ENCODE measurements at regions not wholly inside any gene's neighbourhood (a gene's known extent, or its start where the extent isn't known, plus 50 kb on each side); places are given as distances from the start of the nearest gene placed in this dataset.

- Histone ChIP-seq H3K4me2 (ENCODE audit: low read length, poor library complexity, severe bottlenecking) (no peak overlapping the region), H3K9me3 (ENCODE audit: control insufficient read depth, low read length) (no peaks in the 10 kb centered on the region), H3K18ac (ENCODE audit: low read depth in 1 of 2, low read length in 2 of 2) (no peak overlapping the region), H4K91ac (ENCODE audit: low read length) (no peak overlapping the region), H3K23ac (ENCODE audit: low read length in 2 of 2) (no peak overlapping the region), H3K4ac (ENCODE audit: low read depth in 1 of 2, low read length in 2 of 2) (no peak overlapping the region), H2AK5ac (ENCODE audit: low read length, severe bottlenecking) (no peak overlapping the region), H3K9ac (ENCODE audit: low read length) (no peak overlapping the region), H2AFZ (ENCODE audit: low read depth, low read length) (no peak overlapping the region), H3K4me1 (ENCODE audit: control insufficient read depth, insufficient read depth, low read depth, low read length) (no peaks in the 10 kb centered on the region), H3K4me3 (ENCODE audit: insufficient read depth in 1 of 2, low read depth in 1 of 2, low read length in 2 of 2) (no peak overlapping the region), H2BK120ac (ENCODE audit: low read depth, low read length) (no peak overlapping the region), H3K36me3 (ENCODE audit: control insufficient read depth in 1 of 2, insufficient read depth in 2 of 2, low read depth in 1 of 2, low read length in 2 of 2) (no peaks in the 10 kb centered on the region), H3K79me1 (replicated peaks; ENCODE audit: low read length, poor library complexity, severe bottlenecking) (no peaks in the 10 kb centered on the region), H3K14ac (ENCODE audit: low read length in 2 of 2) (no peak overlapping the region), H2BK5ac (ENCODE audit: low read depth, low read length, poor library complexity, severe bottlenecking) (no peak overlapping the region), H4K8ac (ENCODE audit: low read length) (no peak overlapping the region), H2BK15ac (ENCODE audit: low read depth, poor library complexity, severe bottlenecking) (no peak overlapping the region), H3K27me3 (ENCODE audit: control insufficient read depth in 1 of 2, insufficient read depth in 1 of 2, low read length in 2 of 2) (peaks cover 0 to 6% of the 10 kb centered on the region in 2 experiments), H2BK12ac (ENCODE audit: low read length in 2 of 2) (no peak overlapping the region), H3K27ac (ENCODE audit: low read length, poor library complexity, severe bottlenecking) (no peak overlapping the region)
- DNase-seq = no peak
- no CpG with 5 or more reads among the region's 2 CpGs for WGBS
Measured at GRCh38 chr12:92473564-92473963, 229.2 kb upstream of the PLEKHG7 start.

DNA sequence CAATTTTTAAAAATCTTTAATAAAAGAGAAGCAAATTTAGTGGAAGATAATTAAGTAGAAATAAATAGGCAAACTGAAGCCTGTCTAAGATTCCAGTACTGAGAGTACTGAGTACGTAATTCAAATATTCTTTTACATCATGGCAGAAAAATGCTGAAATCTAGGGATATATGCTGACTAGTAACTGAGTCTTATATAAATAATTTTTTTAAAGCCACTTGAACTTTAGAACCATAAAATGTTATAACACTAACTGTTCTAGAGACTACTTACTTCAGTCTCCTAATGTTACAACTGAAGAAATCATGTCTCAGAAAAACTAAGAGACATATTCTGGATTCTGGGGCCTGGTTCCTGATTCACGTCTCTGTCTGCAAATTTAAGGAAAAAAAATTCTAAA, 230.6 kb upstream of the PLEKHG7 start:
- Histone ChIP-seq H4K91ac (ENCODE audit: low read length) (no peak overlapping the region), H2AK5ac (ENCODE audit: low read length, severe bottlenecking) (no peak overlapping the region), H3K4ac (ENCODE audit: low read depth in 1 of 2, low read length in 2 of 2) (no peak overlapping the region), H3K27me3 (ENCODE audit: control insufficient read depth in 1 of 2, insufficient read depth in 1 of 2, low read length in 2 of 2) (peaks cover 0 to 4% of the 10 kb centered on the region in 2 experiments), H2BK15ac (ENCODE audit: low read depth, poor library complexity, severe bottlenecking) (no peak overlapping the region), H2BK120ac (ENCODE audit: low read depth, low read length) (no peak overlapping the region), H3K14ac (ENCODE audit: low read length in 2 of 2) (no peak overlapping the region), H3K36me3 (ENCODE audit: control insufficient read depth in 1 of 2, insufficient read depth in 2 of 2, low read depth in 1 of 2, low read length in 2 of 2) (no peaks in the 10 kb centered on the region), H2AFZ (ENCODE audit: low read depth, low read length) (no peak overlapping the region), H3K79me1 (replicated peaks; ENCODE audit: low read length, poor library complexity, severe bottlenecking) (no peaks in the 10 kb centered on the region), H3K18ac (ENCODE audit: low read depth in 1 of 2, low read length in 2 of 2) (no peak overlapping the region), H3K4me1 (ENCODE audit: control insufficient read depth, insufficient read depth, low read depth, low read length) (no peaks in the 10 kb centered on the region), H3K4me3 (ENCODE audit: insufficient read depth in 1 of 2, low read depth in 1 of 2, low read length in 2 of 2) (no peak overlapping the region), H3K4me2 (ENCODE audit: low read length, poor library complexity, severe bottlenecking) (no peak overlapping the region), H2BK12ac (ENCODE audit: low read length in 2 of 2) (no peak overlapping the region), H3K27ac (ENCODE audit: low read length, poor library complexity, severe bottlenecking) (no peak overlapping the region), H4K8ac (ENCODE audit: low read length) (no peak overlapping the region), H3K9ac (ENCODE audit: low read length) (no peak overlapping the region), H2BK5ac (ENCODE audit: low read depth, low read length, poor library complexity, severe bottlenecking) (no peak overlapping the region), H3K9me3 (ENCODE audit: control insufficient read depth, low read length) (no peaks in the 10 kb centered on the region), H3K23ac (ENCODE audit: low read length in 2 of 2) (no peak overlapping the region)
- peak; percentile 70 for DNase-seq
- no CpG with 5 or more reads among the region's 2 CpGs for WGBS

DNA sequence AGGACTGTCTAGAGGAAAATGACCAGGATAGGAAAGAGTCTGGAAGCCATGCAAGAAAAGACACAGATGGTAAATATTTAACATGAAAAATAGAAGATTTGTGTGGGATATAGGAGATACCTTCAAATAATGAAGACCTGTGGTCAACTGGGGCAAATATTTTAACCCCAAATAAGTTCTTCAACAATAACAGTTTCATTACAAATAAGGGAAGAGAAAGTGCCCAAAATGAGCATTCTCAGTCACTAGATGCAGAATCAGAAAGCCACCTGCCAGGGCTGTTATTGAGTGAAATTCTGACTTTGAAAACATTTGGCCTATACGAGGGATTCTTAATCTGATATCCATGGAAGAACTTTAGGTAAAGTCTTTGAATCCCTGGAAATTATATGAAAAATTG, 231.2 kb upstream of the PLEKHG7 start:
- Histone ChIP-seq H3K36me3 (ENCODE audit: control insufficient read depth in 1 of 2, insufficient read depth in 2 of 2, low read depth in 1 of 2, low read length in 2 of 2) (no peaks in the 10 kb centered on the region), H2BK12ac (ENCODE audit: low read length in 2 of 2) (no peak overlapping the region), H3K4me2 (ENCODE audit: low read length, poor library complexity, severe bottlenecking) (no peak overlapping the region), H4K91ac (ENCODE audit: low read length) (no peak overlapping the region), H3K4ac (ENCODE audit: low read depth in 1 of 2, low read length in 2 of 2) (no peak overlapping the region), H2BK15ac (ENCODE audit: low read depth, poor library complexity, severe bottlenecking) (no peak overlapping the region), H3K27ac (ENCODE audit: low read length, poor library complexity, severe bottlenecking) (no peak overlapping the region), H3K9me3 (ENCODE audit: control insufficient read depth, low read length) (no peaks in the 10 kb centered on the region), H3K18ac (ENCODE audit: low read depth in 1 of 2, low read length in 2 of 2) (no peak overlapping the region), H2BK120ac (ENCODE audit: low read depth, low read length) (no peak overlapping the region), H3K4me1 (ENCODE audit: control insufficient read depth, insufficient read depth, low read depth, low read length) (no peaks in the 10 kb centered on the region), H3K9ac (ENCODE audit: low read length) (no peak overlapping the region), H2AFZ (ENCODE audit: low read depth, low read length) (no peak overlapping the region), H3K79me1 (replicated peaks; ENCODE audit: low read length, poor library complexity, severe bottlenecking) (no peaks in the 10 kb centered on the region), H2BK5ac (ENCODE audit: low read depth, low read length, poor library complexity, severe bottlenecking) (no peak overlapping the region), H3K27me3 (ENCODE audit: control insufficient read depth in 1 of 2, insufficient read depth in 1 of 2, low read length in 2 of 2) (no peaks in the 10 kb centered on the region), H3K23ac (ENCODE audit: low read length in 2 of 2) (no peak overlapping the region), H3K4me3 (ENCODE audit: insufficient read depth in 1 of 2, low read depth in 1 of 2, low read length in 2 of 2) (no peak overlapping the region), H4K8ac (ENCODE audit: low read length) (no peak overlapping the region), H3K14ac (ENCODE audit: low read length in 2 of 2) (no peak overlapping the region), H2AK5ac (ENCODE audit: low read length, severe bottlenecking) (no peak overlapping the region)
- 100% methylated on average over 1 of the region's 1 CpG for WGBS
- DNase-seq = no peak

DNA sequence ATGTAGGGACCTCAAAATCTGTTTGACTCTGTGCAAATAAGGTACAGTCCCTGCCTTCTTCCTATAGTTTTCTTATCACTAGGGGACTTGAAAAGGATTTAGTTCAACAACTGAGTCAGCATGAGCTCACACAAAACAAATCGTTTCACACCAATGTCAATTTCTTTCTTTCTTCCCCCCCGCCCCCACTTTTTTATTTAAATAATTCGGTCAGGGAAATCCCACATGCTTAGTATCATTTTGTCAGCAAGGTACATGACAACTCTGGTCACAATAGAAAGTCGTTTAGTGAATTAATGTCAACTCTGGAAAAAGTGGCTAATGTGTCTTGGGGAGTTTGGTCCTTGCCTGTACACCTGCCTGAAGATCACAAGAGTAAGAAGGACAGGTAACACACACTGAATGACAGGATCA, 232.2 kb upstream of the PLEKHG7 start:
- H3K27ac ChIP-seq (ENCODE audit: low read length, poor library complexity, severe bottlenecking) = no peak overlapping the region
- no peak overlapping the region for H4K8ac ChIP-seq (ENCODE audit: low read length)
- no peaks in the 10 kb centered on the region for H3K4me1 ChIP-seq (ENCODE audit: control insufficient read depth, insufficient read depth, low read depth, low read length)
- no peak overlapping the region for H2BK12ac ChIP-seq (ENCODE audit: low read length in 2 of 2)
- no peaks in the 10 kb centered on the region for H3K36me3 ChIP-seq (ENCODE audit: control insufficient read depth in 1 of 2, insufficient read depth in 2 of 2, low read depth in 1 of 2, low read length in 2 of 2)
- no peak overlapping the region for H3K18ac ChIP-seq (ENCODE audit: low read depth in 1 of 2, low read length in 2 of 2)
- no peak overlapping the region for H2BK5ac ChIP-seq (ENCODE audit: low read depth, low read length, poor library complexity, severe bottlenecking)
- H3K23ac ChIP-seq (ENCODE audit: low read length in 2 of 2) = no peak overlapping the region
- H3K14ac ChIP-seq (ENCODE audit: low read length in 2 of 2) = no peak overlapping the region
- H3K9ac ChIP-seq (ENCODE audit: low read length) = no peak overlapping the region
- no peak overlapping the region for H2AFZ ChIP-seq (ENCODE audit: low read depth, low read length)
- 60% methylated on average over 3 of the region's 4 CpGs for WGBS
- no peak overlapping the region for H3K4me2 ChIP-seq (ENCODE audit: low read length, poor library complexity, severe bottlenecking)
- H3K9me3 ChIP-seq (ENCODE audit: control insufficient read depth, low read length) = no peaks in the 10 kb centered on the region
- no peak overlapping the region for H3K4me3 ChIP-seq (ENCODE audit: insufficient read depth in 1 of 2, low read depth in 1 of 2, low read length in 2 of 2)
- no peak overlapping the region for H3K4ac ChIP-seq (ENCODE audit: low read depth in 1 of 2, low read length in 2 of 2)
- H2AK5ac ChIP-seq (ENCODE audit: low read length, severe bottlenecking) = no peak overlapping the region
- no peak for DNase-seq
- no peak overlapping the region for H4K91ac ChIP-seq (ENCODE audit: low read length)
- H2BK15ac ChIP-seq (ENCODE audit: low read depth, poor library complexity, severe bottlenecking) = no peak overlapping the region
- no peaks in the 10 kb centered on the region for H3K79me1 ChIP-seq (replicated peaks; ENCODE audit: low read length, poor library complexity, severe bottlenecking)
- no peak overlapping the region for H2BK120ac ChIP-seq (ENCODE audit: low read depth, low read length)
- no peaks in the 10 kb centered on the region for H3K27me3 ChIP-seq (ENCODE audit: control insufficient read depth in 1 of 2, insufficient read depth in 1 of 2, low read length in 2 of 2)

All from mesenchymal stem cell (in vitro differentiated cells and primary cell).